Keratinocyte (primary cell): ENCODE measurements at regions not wholly inside any gene's neighbourhood (a gene's known extent, or its start where the extent isn't known, plus 50 kb on each side); places are given as distances from the start of the nearest gene placed in this dataset.

Source experiments
- DNase-seq: peaks from one replicate; pipeline ENCODE4 v3.0.0-alpha.2; 2011; ENCODE audit warnings: low read depth, missing footprints, low spot score
- FAIRE-seq: peaks from 2 replicates; lab custom pipeline; 2011; peaks lifted over from hg19 to GRCh38; lab: Jason Lieb, UNC
- H2AFZ ChIP-seq: 2 replicates; pipeline ENCODE4 v1.6.0; 2012; ENCODE audit warnings: low read length, control low read depth, inconsistent platforms; ENCODE audit not compliant: control insufficient read depth
- H3K27ac ChIP-seq: 2 replicates; pipeline ENCODE4 v1.5.1; 2011; ENCODE audit warnings: low read length; ENCODE audit not compliant: control insufficient read depth, insufficient read depth
- H3K27me3 ChIP-seq: 3 replicates; pipeline ENCODE4 v1.6.0; 2011; ENCODE audit warnings: low read length; ENCODE audit not compliant: control insufficient read depth, insufficient read depth; ENCODE audit errors: extremely low read depth
- H3K36me3 ChIP-seq, 2 experiments: 2 replicates in 1 of 2; 3 replicates in 1 of 2; pipeline ENCODE4 v1.5.1; 2011; ENCODE audit warnings: low read length in 2 of 2, mild to moderate bottlenecking in 1 of 2; ENCODE audit not compliant: control insufficient read depth in 2 of 2, insufficient read depth in 2 of 2; ENCODE audit errors: extremely low read depth in 1 of 2
- H3K4me1 ChIP-seq: 3 replicates; pipeline ENCODE4 v1.5.1; 2011; ENCODE audit warnings: low read length; ENCODE audit not compliant: control insufficient read depth, insufficient read depth; ENCODE audit errors: extremely low read depth
- H3K4me2 ChIP-seq: 3 replicates; pipeline ENCODE4 v1.6.0; 2011; ENCODE audit warnings: low read depth, low read length; ENCODE audit not compliant: control insufficient read depth, insufficient read depth; ENCODE audit errors: extremely low read depth
- H3K4me3 ChIP-seq, 3 experiments: fragments of 200-600 bp in 1 of 3; sonication (generic) in 1 of 3; 2 replicates in 2 of 3; 3 replicates in 1 of 3; pipeline ENCODE4 v1.5.1; 2011 to 2016; ENCODE audit warnings: low read length in 3 of 3, mild to moderate bottlenecking in 3 of 3, control low read depth in 2 of 3, inconsistent platforms in 1 of 3, low read depth in 1 of 3, mixed read lengths in 1 of 3, mixed run types in 1 of 3, moderate library complexity in 1 of 3; ENCODE audit not compliant: control insufficient read depth in 2 of 3, insufficient read depth in 2 of 3; ENCODE audit errors: extremely low read depth in 1 of 3
- H3K79me2 ChIP-seq: 2 replicates; pipeline ENCODE4 v1.6.0; 2012; ENCODE audit warnings: low read length; ENCODE audit not compliant: control insufficient read depth, insufficient read depth
- H3K9ac ChIP-seq: 3 replicates; pipeline ENCODE4 v1.6.0; 2011; ENCODE audit warnings: low read length; ENCODE audit not compliant: control insufficient read depth, insufficient read depth; ENCODE audit errors: extremely low read depth
- H3K9me1 ChIP-seq: 3 replicates; pipeline ENCODE4 v1.6.0; 2011; ENCODE audit warnings: low read length; ENCODE audit not compliant: control insufficient read depth, insufficient read depth; ENCODE audit errors: extremely low read depth
- H3K9me3 ChIP-seq: 2 replicates; pipeline ENCODE4 v1.5.1; 2012; ENCODE audit warnings: low read depth, low read length; ENCODE audit not compliant: control insufficient read depth
- H4K20me1 ChIP-seq: 3 replicates; pipeline ENCODE4 v1.6.0; 2011; ENCODE audit warnings: low read length; ENCODE audit not compliant: control insufficient read depth, insufficient read depth; ENCODE audit errors: extremely low read depth
- CTCF ChIP-seq, 3 experiments: IDR thresholded peaks in 1 of 3; conservative IDR thresholded peaks in 1 of 3; optimal IDR thresholded peaks in 1 of 3; 2 replicates in 2 of 3; 3 replicates in 1 of 3; pipeline versions ENCODE3 to v1.5.1; 2011; ENCODE audit warnings: low read length in 3 of 3, mild to moderate bottlenecking in 3 of 3, moderate library complexity in 2 of 3, control low read depth in 1 of 3, inconsistent platforms in 1 of 3; ENCODE audit not compliant: insufficient read depth in 2 of 3; ENCODE audit errors: extremely low read depth in 1 of 3
- EZH2 ChIP-seq: IDR thresholded peaks from one replicate; pipeline ENCODE4 v1.6.1; 2012; ENCODE audit warnings: inconsistent platforms, mild to moderate bottlenecking, low read length, moderate library complexity
- dilution Hi-C: fragments of 300-500 bp; cut with MboI; formaldehyde crosslinking; loops from one replicate; pipeline ENCODE4 v1.7.0; 2020; ENCODE audit warnings: low sequenced_read_pairs; ENCODE audit not compliant: extremely low pct_ligation_motif_present

DNA sequence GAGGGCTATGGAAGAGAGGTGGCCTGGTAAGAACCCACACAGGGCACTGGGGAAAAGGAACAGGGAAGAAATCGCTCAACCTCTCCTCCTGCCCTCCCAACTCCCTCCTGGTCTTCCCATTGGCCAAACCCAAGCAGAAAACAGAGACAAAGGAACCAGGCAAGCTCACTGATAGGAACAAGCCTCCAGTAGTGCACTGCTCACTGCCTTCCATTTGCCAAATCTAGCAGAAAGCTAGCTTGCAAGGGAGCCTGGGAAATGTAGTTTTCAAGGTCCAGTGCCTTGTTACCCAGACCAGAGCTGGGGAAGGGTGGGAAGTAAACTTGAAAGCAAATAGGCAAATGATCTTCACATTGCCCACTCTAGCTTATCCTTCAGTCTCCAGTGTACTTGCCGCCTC is 556.1 kb upstream of the AUTS2 start:
- FAIRE-seq (no peak), DNase-seq (no peak)
- dilution Hi-C loops, result no loop called here
- Histone ChIP-seq H3K79me2 (no peaks in the 10 kb centered on the region), H4K20me1 (no peaks in the 10 kb centered on the region), H3K4me1 (no peaks in the 10 kb centered on the region), H3K9me1 (no peaks in the 10 kb centered on the region), H3K4me3 (no peak overlapping the region), H2AFZ (no peak overlapping the region), H3K9ac (no peak overlapping the region), H3K36me3 (no peaks in the 10 kb centered on the region), H3K27ac (no peak overlapping the region), H3K4me2 (no peak overlapping the region), H3K9me3 (no peaks in the 10 kb centered on the region), H3K27me3 (no peaks in the 10 kb centered on the region)
- no peak for TF ChIP-seq EZH2
- no peak for TF ChIP-seq CTCF (optimal IDR thresholded peaks at IDR 0.05 in 1 of 3, IDR thresholded peaks at IDR 0.05 in 1 of 3, conservative IDR thresholded peaks at IDR 0.05 in 1 of 3; ENCODE audit: extremely low read depth in 1 of 3, insufficient read depth in 2 of 3, low read length in 3 of 3)

DNA sequence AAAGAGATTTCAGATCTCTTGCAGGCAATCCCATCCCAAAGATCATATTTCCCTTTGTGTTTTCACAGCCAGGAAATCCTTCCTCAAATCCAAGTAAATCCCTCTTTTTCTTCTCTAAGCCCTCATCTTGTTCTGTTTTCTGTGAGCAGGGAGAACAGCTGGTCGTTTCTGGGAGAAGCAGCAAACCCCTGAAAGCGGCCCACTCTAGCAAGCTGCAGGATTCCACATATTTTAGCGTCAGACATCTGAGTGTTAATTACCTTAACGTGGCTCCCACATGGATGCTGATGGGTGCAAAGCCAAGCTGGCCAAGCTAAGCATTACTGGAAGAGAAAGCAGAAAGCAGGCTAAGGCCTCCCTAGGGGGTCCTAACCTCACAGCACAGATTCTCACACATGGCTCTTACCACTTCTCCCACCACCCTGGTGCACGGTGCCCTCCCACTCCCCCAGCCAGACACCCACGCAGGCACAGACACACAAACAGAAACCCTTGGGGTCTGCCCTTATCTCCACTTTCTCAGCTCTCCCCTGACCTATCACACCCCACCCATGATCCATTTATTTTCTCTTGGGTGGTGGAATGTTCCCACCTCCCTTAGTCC is 551.0 kb upstream of the AUTS2 start:
- no peak for FAIRE-seq
- no peak for DNase-seq
- Histone ChIP-seq H3K4me1 (no peaks in the 10 kb centered on the region), H3K4me2 (no peak overlapping the region), H3K79me2 (no peaks in the 10 kb centered on the region), H2AFZ (no peak overlapping the region), H3K36me3 (no peaks in the 10 kb centered on the region), H3K9me3 (no peaks in the 10 kb centered on the region), H3K4me3 (no peak overlapping the region), H3K27ac (no peak overlapping the region), H4K20me1 (no peaks in the 10 kb centered on the region), H3K9ac (no peak overlapping the region), H3K9me1 (no peaks in the 10 kb centered on the region), H3K27me3 (no peaks in the 10 kb centered on the region)
- TF ChIP-seq EZH2 (no peak), CTCF (optimal IDR thresholded peaks at IDR 0.05 in 1 of 3, IDR thresholded peaks at IDR 0.05 in 1 of 3, conservative IDR thresholded peaks at IDR 0.05 in 1 of 3; ENCODE audit: extremely low read depth in 1 of 3, insufficient read depth in 2 of 3, low read length in 3 of 3) (no peak)
- dilution Hi-C loops, result no loop called here
